ENCODE measurements at regions not wholly inside any gene's neighbourhood (a gene's known extent, or its start where the extent isn't known, plus 50 kb on each side); places are given as distances from the start of the nearest gene placed in this dataset.

GRCh38 chr6:81865712-81866111, 113.2 kb upstream of the TENT5A start:
- Histone ChIP-seq H3K4me3 (ENCODE audit: low read length) (no peak overlapping the region), H3K4me1 (ENCODE audit: control insufficient read depth, low read length) (no peaks in the 10 kb centered on the region), H3K4me2 (ENCODE audit: low read length) (no peak overlapping the region), H3K27me3 (ENCODE audit: control insufficient read depth, low read length) (no peaks in the 10 kb centered on the region), H3K36me3 (ENCODE audit: control insufficient read depth, low read length) (no peaks in the 10 kb centered on the region), H3K9me2 (replicated peaks; ENCODE audit: control insufficient read depth, low read length) (no peaks in the 10 kb centered on the region), H4K20me1 (ENCODE audit: control insufficient read depth, insufficient read depth, low read depth, low read length) (no peaks in the 10 kb centered on the region), H3K79me2 (ENCODE audit: control insufficient read depth, low read length) (no peaks in the 10 kb centered on the region), H3K27ac (ENCODE audit: low read depth, low read length) (no peak overlapping the region), H3F3A (ENCODE audit: control insufficient read depth, insufficient read depth) (no peaks in the 10 kb centered on the region), H3K9me3 (ENCODE audit: control insufficient read depth, insufficient read depth, low read length) (no peaks in the 10 kb centered on the region)
- TF ChIP-seq CTCF (IDR thresholded peaks at IDR 0.05; ENCODE audit: low read depth, low read length, poor library complexity, severe bottlenecking) (no peak), EZH2phosphoT487 (IDR thresholded peaks at IDR 0.05; ENCODE audit: borderline replicate concordance, low read length) (no peak)

GRCh38 chr6:81864124-81864523, 111.6 kb upstream of the TENT5A start:
- Histone ChIP-seq H3K9me3 (ENCODE audit: control insufficient read depth, insufficient read depth, low read length) (no peaks in the 10 kb centered on the region), H3K79me2 (ENCODE audit: control insufficient read depth, low read length) (no peaks in the 10 kb centered on the region), H3K36me3 (ENCODE audit: control insufficient read depth, low read length) (no peaks in the 10 kb centered on the region), H3K27me3 (ENCODE audit: control insufficient read depth, low read length) (no peaks in the 10 kb centered on the region), H3K9me2 (replicated peaks; ENCODE audit: control insufficient read depth, low read length) (no peaks in the 10 kb centered on the region), H3K4me2 (ENCODE audit: low read length) (no peak overlapping the region), H3K4me3 (ENCODE audit: low read length) (no peak overlapping the region), H3K4me1 (ENCODE audit: control insufficient read depth, low read length) (no peaks in the 10 kb centered on the region), H4K20me1 (ENCODE audit: control insufficient read depth, insufficient read depth, low read depth, low read length) (no peaks in the 10 kb centered on the region), H3F3A (ENCODE audit: control insufficient read depth, insufficient read depth) (no peaks in the 10 kb centered on the region), H3K27ac (ENCODE audit: low read depth, low read length) (no peak overlapping the region)
- TF ChIP-seq CTCF (IDR thresholded peaks at IDR 0.05; ENCODE audit: low read depth, low read length, poor library complexity, severe bottlenecking) (no peak), EZH2phosphoT487 (IDR thresholded peaks at IDR 0.05; ENCODE audit: borderline replicate concordance, low read length) (no peak)

GRCh38 chr6:81863123-81863522, 110.6 kb upstream of the TENT5A start:
- no peak overlapping the region for H3K27ac ChIP-seq (ENCODE audit: low read depth, low read length)
- no peak for TF ChIP-seq CTCF (IDR thresholded peaks at IDR 0.05; ENCODE audit: low read depth, low read length, poor library complexity, severe bottlenecking)
- no peak for TF ChIP-seq EZH2phosphoT487 (IDR thresholded peaks at IDR 0.05; ENCODE audit: borderline replicate concordance, low read length)
- H3F3A ChIP-seq (ENCODE audit: control insufficient read depth, insufficient read depth): no peaks in the 10 kb centered on the region
- no peaks in the 10 kb centered on the region for H3K9me2 ChIP-seq (replicated peaks; ENCODE audit: control insufficient read depth, low read length)
- no peaks in the 10 kb centered on the region for H3K4me1 ChIP-seq (ENCODE audit: control insufficient read depth, low read length)
- no peaks in the 10 kb centered on the region for H3K79me2 ChIP-seq (ENCODE audit: control insufficient read depth, low read length)
- H3K4me3 ChIP-seq (ENCODE audit: low read length): no peak overlapping the region
- H3K27me3 ChIP-seq (ENCODE audit: control insufficient read depth, low read length): no peaks in the 10 kb centered on the region
- H3K9me3 ChIP-seq (ENCODE audit: control insufficient read depth, insufficient read depth, low read length): no peaks in the 10 kb centered on the region
- H3K4me2 ChIP-seq (ENCODE audit: low read length): no peak overlapping the region
- no peaks in the 10 kb centered on the region for H3K36me3 ChIP-seq (ENCODE audit: control insufficient read depth, low read length)
- H4K20me1 ChIP-seq (ENCODE audit: control insufficient read depth, insufficient read depth, low read depth, low read length): no peaks in the 10 kb centered on the region

- no peak overlapping the region for H3K4me2 ChIP-seq (ENCODE audit: low read length)
- no peaks in the 10 kb centered on the region for H3K9me3 ChIP-seq (ENCODE audit: control insufficient read depth, insufficient read depth, low read length)
- no peaks in the 10 kb centered on the region for H3K9me2 ChIP-seq (replicated peaks; ENCODE audit: control insufficient read depth, low read length)
- no peaks in the 10 kb centered on the region for H3K36me3 ChIP-seq (ENCODE audit: control insufficient read depth, low read length)
- H3K27ac ChIP-seq (ENCODE audit: low read depth, low read length): no peak overlapping the region
- H3K4me3 ChIP-seq (ENCODE audit: low read length): no peak overlapping the region
- H3K27me3 ChIP-seq (ENCODE audit: control insufficient read depth, low read length): no peaks in the 10 kb centered on the region
- H3F3A ChIP-seq (ENCODE audit: control insufficient read depth, insufficient read depth): no peaks in the 10 kb centered on the region
- no peaks in the 10 kb centered on the region for H4K20me1 ChIP-seq (ENCODE audit: control insufficient read depth, insufficient read depth, low read depth, low read length)
- H3K4me1 ChIP-seq (ENCODE audit: control insufficient read depth, low read length): no peaks in the 10 kb centered on the region
- H3K79me2 ChIP-seq (ENCODE audit: control insufficient read depth, low read length): no peaks in the 10 kb centered on the region
- TF ChIP-seq EZH2phosphoT487 (IDR thresholded peaks at IDR 0.05; ENCODE audit: borderline replicate concordance, low read length) (no peak), CTCF (IDR thresholded peaks at IDR 0.05; ENCODE audit: low read depth, low read length, poor library complexity, severe bottlenecking) (no peak)
Measured at GRCh38 chr6:81861281-81861680, 108.8 kb upstream of the TENT5A start.

Measured in DOHH2 (cell line).